Heart left ventricle (tissue), 13 donors: ENCODE measurements at regions not wholly inside any gene's neighbourhood (a gene's known extent, or its start where the extent isn't known, plus 50 kb on each side); places are given as distances from the start of the nearest gene placed in this dataset.

Experiments
- CTCF ChIP-seq, 12 donors: fragments of 200-600 bp; sonication (generic) in 4 of 12; IDR thresholded peaks; one replicate each; pipeline versions ENCODE4 v1.5.0 to v1.8.0; 2018 to 2022; ENCODE audit warnings: antibody characterized with exemption in 12 of 12, mild to moderate bottlenecking in 5 of 12
- POLR2A ChIP-seq, 2 donors: fragments of 450-650 bp; IDR thresholded peaks; one replicate each; pipeline ENCODE4 v1.6.1; 2017; ENCODE audit warnings: antibody characterized with exemption in 2 of 2, mild to moderate bottlenecking in 2 of 2, moderate library complexity in 2 of 2
- donor health status: ischemic (EF 13 %, LVEDD 7.1; RV severe dilation, severe dysfunction).
- donor health status: DM: no; HTN: yes; CAD: no.
- donor health status: DM: no; HTN: no; CAD: no.
- donor health status: ischemic (EF 25% LVEDD 6.9; RV normal size, moderate dysfunction).
- donor health status: ischemic (EF 25% LVEDD 5.7; RV mildly dilated, moderate dysfunction).
- donor health status: ischemic (EF 35%, LVEDD 5.7; RV mildly dilated, moderate dysfunction).
- donor health status: nonischemic (EF 11% LVEDD 7.7; RV severe dilation, severe dysfunction).
- donor health status: DM: yes; HTN: yes; CAD: no.
- donor health status: PGD.
- donor health status: ischemic (EF 29% LVEDD 5.4; RV normal size, mild dysfunction).
- donor health status: nonischemic (EF 23%, LVEDD 6.1; RV moderate dilation, normal function).

GRCh38 chr7:155153676-155154075 lies 83.6 kb downstream of the HTR5A start:
- TF ChIP-seq CTCF (IDR thresholded peaks at IDR 0.05) (no peak), POLR2A (IDR thresholded peaks at IDR 0.05) (no peak)
